Panc1 (cell line): ENCODE measurements at regions not wholly inside any gene's neighbourhood (a gene's known extent, or its start where the extent isn't known, plus 50 kb on each side); places are given as distances from the start of the nearest gene placed in this dataset.

Experiments
- ATAC-seq: fragments of 200-7000 bp; cut with Tn5 transposase; 2 replicates; pipeline ENCODE4 v1.9.1; 2020; ENCODE audit warnings: mild to moderate bottlenecking, moderate library complexity
- BruUV-seq: library from RNA; stranded (reverse); fragments of 400-500 nt; replicated peaks from 2 replicates; lab custom pipeline; 2021; lab: Mats Ljungman, UMichigan
- CTCF ChIA-PET: fragments of 300-600 bp; sonication (Branson Sonifier 250); formaldehyde crosslinking; loops from one replicate; lab custom pipeline; 2022; ENCODE audit warnings: antibody characterized with exemption; lab: Charles Lee
- POLR2A ChIA-PET: fragments of 300-600 bp; sonication (Branson Sonifier 250); formaldehyde crosslinking; loops from one replicate; lab custom pipeline; 2022; ENCODE audit warnings: antibody characterized with exemption; lab: Charles Lee
- DNase-seq: peaks from one replicate; pipeline ENCODE4 v3.0.0-alpha.2; 2010; ENCODE audit warnings: low read depth, low spot score
- H3K27ac ChIP-seq: 2 replicates; pipeline ENCODE4 v1.5.1; 2011; ENCODE audit warnings: mild to moderate bottlenecking, low read length, inconsistent platforms
- H3K27me3 ChIP-seq: fragments of 200-500 bp; sonication (Bioruptor generic); 2 replicates; pipeline ENCODE4 v1.6.0; 2014; ENCODE audit warnings: low read length, inconsistent platforms; ENCODE audit not compliant: control insufficient read depth, insufficient read depth
- H3K36me3 ChIP-seq: fragments of 200-500 bp; sonication (Bioruptor generic); 2 replicates; pipeline ENCODE4 v1.5.1; 2014; ENCODE audit warnings: inconsistent platforms, mild to moderate bottlenecking, low read length, moderate library complexity; ENCODE audit not compliant: control insufficient read depth, insufficient read depth
- H3K4me1 ChIP-seq: 2 replicates; pipeline ENCODE4 v1.5.1; 2011; ENCODE audit warnings: inconsistent platforms, mild to moderate bottlenecking, low read length, moderate library complexity; ENCODE audit not compliant: control insufficient read depth, insufficient read depth
- H3K4me3 ChIP-seq, 2 experiments: 2 replicates each; pipeline ENCODE4 v1.5.1; 2011 to 2012; ENCODE audit warnings: low read depth in 2 of 2, low read length in 2 of 2, mild to moderate bottlenecking in 2 of 2, inconsistent platforms in 1 of 2, moderate library complexity in 1 of 2
- H3K9me3 ChIP-seq: fragments of 200-500 bp; sonication (Bioruptor generic); 2 replicates; pipeline ENCODE4 v1.5.1; 2014; ENCODE audit warnings: low read depth, mild to moderate bottlenecking, inconsistent platforms, low read length, moderate library complexity; ENCODE audit not compliant: control insufficient read depth, insufficient read depth
- CTCF ChIP-seq: fragments of 450-650 bp; IDR thresholded peaks from 2 replicates; pipeline ENCODE4 v1.5.1; 2017; ENCODE audit warnings: mild to moderate bottlenecking
- REST ChIP-seq, 2 experiments: IDR thresholded peaks; 2 replicates each; pipeline ENCODE4 v1.6.1; 2011 to 2012; ENCODE audit warnings: low read depth in 2 of 2, control low read depth in 1 of 2, low read length in 1 of 2, mild to moderate bottlenecking in 1 of 2, moderate library complexity in 1 of 2; ENCODE audit not compliant: insufficient read depth in 1 of 2
- SIN3A ChIP-seq: IDR thresholded peaks from 2 replicates; pipeline ENCODE4 v1.6.1; 2012; ENCODE audit warnings: low read depth, mild to moderate bottlenecking, low read length, moderate library complexity, borderline replicate concordance; ENCODE audit not compliant: insufficient read depth
- TCF7L2 ChIP-seq: IDR thresholded peaks from 2 replicates; pipeline ENCODE4 v1.6.1; 2011; ENCODE audit warnings: mild to moderate bottlenecking, low read depth, low read length, inconsistent platforms
- in situ Hi-C: cut with HindIII; loops from 2 replicates; pipeline ENCODE4 v1.10.0; 2016; ENCODE audit warnings: low sequenced_read_pairs, low pct_unique_long_range_greater_than_20kb
- intact Hi-C: fragments of 100-400 bp; cut with micrococcal nuclease; formaldehyde crosslinking; loops from one replicate; pipeline ENCODE4 v1.10.0; 2022; ENCODE audit not compliant: unreplicated experiment

GRCh38 chr13:106695139-106695538, 127.2 kb upstream of the ARGLU1 start:
- no TSS peak for BruUV-seq
- ATAC-seq (no peak), DNase-seq (no peak)
- intact Hi-C loops (no loop called here), in situ Hi-C loops (no loop called here)
- TF ChIP-seq SIN3A, result no peak
- no peak for TF ChIP-seq TCF7L2
- TF ChIP-seq REST (IDR thresholded peaks at IDR 0.05; ENCODE audit: insufficient read depth in 1 of 2, low read depth in 2 of 2, low read length in 1 of 2), result no peak
- H3K27me3 ChIP-seq, result no peaks in the 10 kb centered on the region
- CTCF ChIA-PET, result no interaction called here
- H3K9me3 ChIP-seq, result no peaks in the 10 kb centered on the region
- H3K36me3 ChIP-seq, result no peaks in the 10 kb centered on the region
- no peak overlapping the region for H3K27ac ChIP-seq
- POLR2A ChIA-PET, result no interaction called here
- no peaks in the 10 kb centered on the region for H3K4me1 ChIP-seq
- no peak overlapping the region for H3K4me3 ChIP-seq

DNA sequence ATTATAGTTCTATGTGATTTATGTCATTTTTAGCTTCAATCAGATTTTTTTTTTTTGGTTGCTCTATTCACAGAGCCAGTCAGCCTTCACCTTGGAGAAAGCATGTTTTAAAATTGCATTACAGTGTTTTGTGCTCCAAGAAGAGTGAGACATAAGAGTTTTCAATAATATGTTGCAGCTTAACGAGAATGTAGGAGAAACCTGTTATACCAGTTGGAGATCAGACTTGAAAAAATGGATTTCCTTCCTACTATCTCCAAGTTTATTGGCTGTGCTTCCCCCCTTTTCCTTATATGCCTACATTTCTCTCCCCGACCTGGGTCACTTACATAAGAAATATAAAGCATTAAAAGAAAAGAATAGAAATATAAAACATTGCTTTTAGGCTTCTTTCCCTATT, 123.9 kb upstream of the ARGLU1 start:
- DNase-seq, result no peak
- H3K27ac ChIP-seq, result no peak overlapping the region
- H3K9me3 ChIP-seq, result no peaks in the 10 kb centered on the region
- intact Hi-C loops (no loop called here), in situ Hi-C loops (no loop called here)
- CTCF ChIA-PET, result no interaction called here
- no peaks in the 10 kb centered on the region for H3K4me1 ChIP-seq
- no peak for ATAC-seq
- POLR2A ChIA-PET, result no interaction called here
- no peak overlapping the region for H3K4me3 ChIP-seq
- no peaks in the 10 kb centered on the region for H3K27me3 ChIP-seq
- H3K36me3 ChIP-seq, result no peaks in the 10 kb centered on the region
- BruUV-seq, result no TSS peak
- TF ChIP-seq REST (IDR thresholded peaks at IDR 0.05; ENCODE audit: insufficient read depth in 1 of 2, low read depth in 2 of 2, low read length in 1 of 2), result no peak
- no peak for TF ChIP-seq TCF7L2

- no TSS peak for BruUV-seq
- Histone ChIP-seq H3K4me1 (no peaks in the 10 kb centered on the region), H3K4me3 (no peak overlapping the region), H3K27ac (no peak overlapping the region), H3K36me3 (no peaks in the 10 kb centered on the region), H3K27me3 (no peaks in the 10 kb centered on the region), H3K9me3 (no peaks in the 10 kb centered on the region)
- intact Hi-C loops, result no loop called here
- TF ChIP-seq SIN3A (no peak), CTCF (no peak), REST (IDR thresholded peaks at IDR 0.05; ENCODE audit: insufficient read depth in 1 of 2, low read depth in 2 of 2, low read length in 1 of 2) (no peak)
- CTCF ChIA-PET, result no interaction called here
- ATAC-seq (no peak), DNase-seq (no peak)
- POLR2A ChIA-PET, result no interaction called here
- in situ Hi-C loops, result no loop called here
Observed at GRCh38 chr13:106691341-106691740, 123.4 kb upstream of the ARGLU1 start.
